HepG2 (cell line): ENCODE measurements at regions not wholly inside any gene's neighbourhood (a gene's known extent, or its start where the extent isn't known, plus 50 kb on each side); places are given as distances from the start of the nearest gene placed in this dataset.

ENCODE experiments used
- ATAC-seq: fragments of 200-7000 bp; cut with Tn5 transposase; 3 replicates; pipeline ENCODE4 v1.9.1; 2020; ENCODE audit warnings: mild to moderate bottlenecking, moderate library complexity
- BruUV-seq: library from RNA; stranded (reverse); fragments of 400-500 nt; replicated peaks from 2 replicates; lab custom pipeline; 2021; lab: Mats Ljungman, UMichigan
- CTCF ChIA-PET: fragments of 300-600 bp; formaldehyde crosslinking; extraction: SDS; loops from one replicate; lab custom pipeline; 2021; ENCODE audit warnings: low total read pairs, inconsistent platforms, low intra/inter-chr PET ratio; lab: Yijun Ruan, JAX
- POLR2A ChIA-PET: fragments of 350-600 bp; sonication (Branson Sonifier 250); formaldehyde crosslinking; loops from one replicate; lab custom pipeline; 2020; ENCODE audit warnings: antibody characterized with exemption, inconsistent platforms; lab: Yijun Ruan, JAX
- DNase-seq: peaks from one replicate; pipeline ENCODE4 v3.0.0-alpha.2; 2015; ENCODE audit warnings: low spot score
- FAIRE-seq: peaks from 3 replicates; lab custom pipeline; 2011; peaks lifted over from hg19 to GRCh38; lab: Jason Lieb, UNC
- H2AFZ ChIP-seq: one replicate; pipeline ENCODE4 v1.6.1; 2011; ENCODE audit warnings: low read length, inconsistent platforms
- H3K27ac ChIP-seq: fragments of 300-600 bp; 3 replicates; pipeline ENCODE4 v1.8.0; 2011; ENCODE audit warnings: mixed run types, mild to moderate bottlenecking, mixed read lengths, low read length, inconsistent platforms; ENCODE audit not compliant: insufficient read depth; ENCODE audit errors: extremely low read length
- H3K27me3 ChIP-seq, 2 experiments: fragments of 200-600 bp in 1 of 2; 2 replicates in 1 of 2; 3 replicates in 1 of 2; pipeline versions ENCODE4 v1.6.0 to v1.8.0; 2011; ENCODE audit warnings: low read length in 2 of 2, mild to moderate bottlenecking in 2 of 2, moderate library complexity in 2 of 2, inconsistent platforms in 1 of 2; ENCODE audit not compliant: insufficient read depth in 2 of 2, control insufficient read depth in 1 of 2
- H3K36me3 ChIP-seq, 2 experiments: fragments of 200-600 bp in 1 of 2; replicated peaks in 1 of 2; 2 replicates in 1 of 2; 3 replicates in 1 of 2; pipeline versions ENCODE4 v1.5.1 to v1.8.0; 2011; ENCODE audit warnings: low read length in 2 of 2, inconsistent platforms in 1 of 2; ENCODE audit not compliant: insufficient read depth in 2 of 2, control insufficient read depth in 1 of 2
- H3K4me1 ChIP-seq: 2 replicates; pipeline ENCODE4 v1.5.1; 2012; ENCODE audit warnings: low read length, inconsistent platforms; ENCODE audit not compliant: insufficient read depth
- H3K4me2 ChIP-seq: 2 replicates; pipeline ENCODE4 v1.6.0; 2011; ENCODE audit warnings: low read depth, low read length, inconsistent platforms
- H3K4me3 ChIP-seq, 3 experiments: fragments of 200-600 bp in 1 of 3; sonication (generic), shearing (Covaris generic) in 1 of 3; replicated peaks in 1 of 3; 2 replicates each; pipeline ENCODE4 v1.5.1; 2011 to 2016; ENCODE audit warnings: low read length in 3 of 3, inconsistent platforms in 2 of 3, low read depth in 2 of 3, mild to moderate bottlenecking in 2 of 3, control low read depth in 1 of 3, mixed read lengths in 1 of 3; ENCODE audit not compliant: insufficient read depth in 1 of 3
- H3K79me2 ChIP-seq: one replicate; pipeline ENCODE4 v1.6.1; 2011; ENCODE audit warnings: low read length, inconsistent platforms; ENCODE audit not compliant: insufficient read depth
- H3K9ac ChIP-seq: 2 replicates; pipeline ENCODE4 v1.6.0; 2011; ENCODE audit warnings: mild to moderate bottlenecking, low read depth, low read length, inconsistent platforms; ENCODE audit not compliant: insufficient read depth
- H3K9me3 ChIP-seq: 2 replicates; pipeline ENCODE4 v1.5.1; 2012; ENCODE audit warnings: mild to moderate bottlenecking, low read length
- H4K20me1 ChIP-seq: 2 replicates; pipeline ENCODE4 v1.6.0; 2011; ENCODE audit warnings: inconsistent platforms, mild to moderate bottlenecking, low read length, moderate library complexity; ENCODE audit not compliant: insufficient read depth
- AGO1 ChIP-seq: fragments of 200-400 bp; formaldehyde crosslinking; IDR thresholded peaks from 2 replicates; pipeline ENCODE4 v1.6.1; 2017; ENCODE audit warnings: mild to moderate bottlenecking, low read depth, low read length, moderate library complexity; ENCODE audit not compliant: poor library complexity, severe bottlenecking
- GABPB1 ChIP-seq: IDR thresholded peaks from 2 replicates; pipeline ENCODE4 v1.6.1; 2016; ENCODE audit warnings: mild to moderate bottlenecking, missing genetic modification reagents, moderate library complexity, missing compliant biosample characterization
- GRHL1 ChIP-seq: sonication (generic); formaldehyde crosslinking; conservative IDR thresholded peaks from 2 replicates; pipeline ENCODE4 v1.8.0; 2022; ENCODE audit warnings: missing genetic modification reagents
- HOXA3 ChIP-seq: sonication (generic); formaldehyde crosslinking; IDR thresholded peaks from 2 replicates; pipeline ENCODE4 v1.5.0; 2020; ENCODE audit warnings: missing genetic modification reagents
- JARID2 ChIP-seq: sonication (generic); formaldehyde crosslinking; IDR thresholded peaks from 2 replicates; pipeline ENCODE4 v1.8.1; 2023; ENCODE audit warnings: missing genetic modification reagents, inconsistent platforms; ENCODE audit not compliant: insufficient replicate concordance
- KAT8 ChIP-seq: IDR thresholded peaks from 2 replicates; pipeline ENCODE4 v1.6.1; 2016; ENCODE audit warnings: missing genetic modification reagents, missing compliant biosample characterization
- NFE2L1 ChIP-seq: sonication (generic); formaldehyde crosslinking; IDR thresholded peaks from 2 replicates; pipeline ENCODE4 v1.4.0; 2020; ENCODE audit warnings: missing genetic modification reagents, mild to moderate bottlenecking, borderline replicate concordance
- NFYC ChIP-seq: IDR thresholded peaks from 2 replicates; pipeline ENCODE4 v1.6.1; 2016; ENCODE audit warnings: missing genetic modification reagents, missing compliant biosample characterization
- NR2F6 ChIP-seq, 2 experiments: IDR thresholded peaks; 2 replicates each; pipeline ENCODE4 v1.6.1; 2016; ENCODE audit warnings: antibody characterized with exemption in 1 of 2, mild to moderate bottlenecking in 1 of 2
- TFDP2 ChIP-seq: sonication (generic); formaldehyde crosslinking; IDR thresholded peaks from 2 replicates; pipeline ENCODE4 v1.4.0; 2020; ENCODE audit warnings: missing genetic modification reagents
- USF2 ChIP-seq, 2 experiments: sonication (generic) in 1 of 2; formaldehyde crosslinking in 1 of 2; IDR thresholded peaks; 2 replicates each; pipeline versions ENCODE4 v1.5.1 to v1.6.1; 2011 to 2020; ENCODE audit warnings: borderline replicate concordance in 1 of 2, low read depth in 1 of 2, low read length in 1 of 2, mild to moderate bottlenecking in 1 of 2, missing genetic modification reagents in 1 of 2, moderate library complexity in 1 of 2
- YY1 ChIP-seq: IDR thresholded peaks from 2 replicates; pipeline ENCODE4 v1.6.1; 2011; ENCODE audit warnings: low read length, low read depth, moderate library complexity, mild to moderate bottlenecking; ENCODE audit not compliant: insufficient read depth, insufficient replicate concordance
- ZKSCAN5 ChIP-seq: sonication (generic); formaldehyde crosslinking; IDR thresholded peaks from 2 replicates; pipeline ENCODE4 v1.5.1; 2020; ENCODE audit warnings: mild to moderate bottlenecking, missing genetic modification reagents
- ZNF34 ChIP-seq: sonication (generic); formaldehyde crosslinking; IDR thresholded peaks from 2 replicates; pipeline ENCODE4 v1.4.0; 2020; ENCODE audit warnings: mild to moderate bottlenecking, missing genetic modification reagents, borderline replicate concordance
- ZNF777 ChIP-seq: sonication (generic); formaldehyde crosslinking; IDR thresholded peaks from 2 replicates; pipeline ENCODE4 v1.4.0; 2020; ENCODE audit warnings: missing genetic modification reagents
- WGBS: methylation state at CpG from one replicate; pipeline ENCODE4 v1.1.6; 2017; ENCODE audit warnings: low lambda C conversion rate; 5-methylcytosine and 5-hydroxymethylcytosine counted together
- in situ Hi-C: cut with HindIII; loops from 2 replicates; pipeline ENCODE4 v1.10.0; 2017; ENCODE audit warnings: low pct_unique_long_range_greater_than_20kb; ENCODE audit not compliant: extremely low pct_ligation_motif_present
- intact Hi-C: fragments of 100-400 bp; cut with micrococcal nuclease; formaldehyde crosslinking; loops from one replicate; pipeline ENCODE4 v1.10.0; 2022; ENCODE audit not compliant: unreplicated experiment

- in situ Hi-C loops = no loop called here
- Histone ChIP-seq H3K79me2 (no peaks in the 10 kb centered on the region), H3K4me2 (no peak overlapping the region), H3K9me3 (no peaks in the 10 kb centered on the region), H3K4me3 (no peak overlapping the region)
- ATAC-seq (no peak), FAIRE-seq (no peak)
- CTCF ChIA-PET = no interaction called here
- 4% methylated on average over 2 of the region's 2 CpGs for whole genome bisulfite sequencing
- no peak for TF ChIP-seq YY1
- no peak for TF ChIP-seq NFYC (CRISPR knock-in tag)
- TF ChIP-seq AGO1 = no peak
- no peak for TF ChIP-seq TFDP2 (CRISPR knock-in tag)
- no peak for TF ChIP-seq ZNF777 (CRISPR knock-in tag)
- no peak for TF ChIP-seq NFE2L1 (CRISPR knock-in tag)
- TF ChIP-seq HOXA3 (CRISPR knock-in tag) = no peak
- TF ChIP-seq NR2F6 (IDR thresholded peaks at IDR 0.05) = no peak
- no peak for TF ChIP-seq NR2F6 (CRISPR knock-in tag; IDR thresholded peaks at IDR 0.05)
- TF ChIP-seq KAT8 (CRISPR knock-in tag) = no peak
- TF ChIP-seq JARID2 (CRISPR knock-in tag) = no peak
- no peak for TF ChIP-seq ZKSCAN5 (CRISPR knock-in tag)
- TF ChIP-seq GABPB1 = no peak
- TF ChIP-seq ZNF34 (CRISPR knock-in tag) = no peak
- TF ChIP-seq USF2 (IDR thresholded peaks at IDR 0.05; ENCODE audit: low read depth, low read length) = no peak
- TF ChIP-seq USF2 (CRISPR knock-in tag; IDR thresholded peaks at IDR 0.05; ENCODE audit: borderline replicate concordance) = no peak
- no peak for TF ChIP-seq GRHL1
- TF ChIP-seq, all 625 proteins: peak for 0
- H3K27me3 ChIP-seq = no peaks in the 10 kb centered on the region
- no peaks in the 10 kb centered on the region for H4K20me1 ChIP-seq
- H3K36me3 ChIP-seq = no peaks in the 10 kb centered on the region
- no peak for DNase-seq
- BruUV-seq = no TSS peak
- H3K27ac ChIP-seq = no peak overlapping the region
- POLR2A ChIA-PET = no interaction called here
- no peaks in the 10 kb centered on the region for H3K4me1 ChIP-seq
- H2AFZ ChIP-seq = no peak overlapping the region
- H3K9ac ChIP-seq = no peak overlapping the region
- intact Hi-C loops = no loop called here
Observed at GRCh38 chr6:92180090-92180489, 1239.3 kb downstream of the EPHA7 start.
